Kidney epithelial cell (primary cell): ENCODE measurements at regions not wholly inside any gene's neighbourhood (a gene's known extent, or its start where the extent isn't known, plus 50 kb on each side); places are given as distances from the start of the nearest gene placed in this dataset.

Experiments
- DNase-seq: peaks from one replicate; pipeline ENCODE4 v3.0.0-alpha.2; 2010; ENCODE audit warnings: low read depth
- H3K27me3 ChIP-seq: 2 replicates; pipeline ENCODE4 v1.6.0; 2011; ENCODE audit warnings: low read length; ENCODE audit not compliant: control insufficient read depth, insufficient read depth
- H3K36me3 ChIP-seq: 2 replicates; pipeline ENCODE4 v1.5.1; 2011; ENCODE audit warnings: low read length; ENCODE audit not compliant: control insufficient read depth, insufficient read depth
- H3K4me3 ChIP-seq: 2 replicates; pipeline ENCODE4 v1.5.1; 2011; ENCODE audit warnings: low read depth, mild to moderate bottlenecking, control low read depth, low read length
- CTCF ChIP-seq: IDR thresholded peaks from 2 replicates; pipeline ENCODE4 v1.5.1; 2011; ENCODE audit warnings: mild to moderate bottlenecking, moderate library complexity, low read length, control low read depth, inconsistent platforms; ENCODE audit not compliant: insufficient read depth, poor library complexity, severe bottlenecking

DNA sequence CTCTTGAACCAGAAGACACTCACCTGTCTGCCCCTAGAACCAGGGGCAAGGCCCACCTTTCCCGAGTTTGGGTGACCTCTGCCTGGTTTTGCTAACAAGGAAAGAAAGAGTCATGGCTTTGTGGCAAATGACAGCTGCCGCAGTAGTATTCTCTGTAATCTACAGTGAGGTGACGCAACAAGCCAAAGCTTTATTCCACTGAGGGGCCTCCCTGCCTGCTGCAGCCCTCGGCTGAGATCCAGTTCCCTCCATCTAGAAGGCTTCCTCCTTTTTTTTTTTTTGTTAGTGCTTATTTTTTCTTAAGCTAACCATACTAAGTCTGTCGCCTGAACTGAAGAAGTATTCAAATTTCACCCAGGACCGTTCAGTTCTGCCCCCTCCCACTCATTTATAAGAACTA, 142.3 kb upstream of the TMCC3 start:
- TF ChIP-seq CTCF: no peak
- Histone ChIP-seq H3K27me3 (no peaks in the 10 kb centered on the region), H3K4me3 (no peak overlapping the region), H3K36me3 (no peaks in the 10 kb centered on the region)
- no peak for DNase-seq

- no peak for TF ChIP-seq CTCF
- DNase-seq: no peak
- Histone ChIP-seq H3K27me3 (no peaks in the 10 kb centered on the region), H3K4me3 (no peak overlapping the region), H3K36me3 (no peaks in the 10 kb centered on the region)
These were observed 141.6 kb upstream of the TMCC3 start for GRCh38 chr12:94791933-94792332.

- TF ChIP-seq CTCF: no peak
These were observed 140.5 kb upstream of the TMCC3 start for GRCh38 chr12:94790825-94791224.

GRCh38 chr12:94790370-94790769, 140.0 kb upstream of the TMCC3 start:
- no peak for TF ChIP-seq CTCF
- H3K27me3 ChIP-seq: no peaks in the 10 kb centered on the region
- H3K36me3 ChIP-seq: no peaks in the 10 kb centered on the region
- no peak for DNase-seq
- no peak overlapping the region for H3K4me3 ChIP-seq

More at GRCh38 chr12:94790825-94791224, 140.5 kb upstream of the TMCC3 start:
- no peak for DNase-seq
- no peaks in the 10 kb centered on the region for H3K27me3 ChIP-seq
- H3K36me3 ChIP-seq: no peaks in the 10 kb centered on the region
- H3K4me3 ChIP-seq: no peak overlapping the region

GRCh38 chr12:94789510-94790225, 139.3 kb upstream of the TMCC3 start:
- no peak for DNase-seq
- Histone ChIP-seq H3K36me3 (no peaks in the 10 kb centered on the region), H3K4me3 (no peak overlapping the region), H3K27me3 (no peaks in the 10 kb centered on the region)
- TF ChIP-seq CTCF: no peak

DNA sequence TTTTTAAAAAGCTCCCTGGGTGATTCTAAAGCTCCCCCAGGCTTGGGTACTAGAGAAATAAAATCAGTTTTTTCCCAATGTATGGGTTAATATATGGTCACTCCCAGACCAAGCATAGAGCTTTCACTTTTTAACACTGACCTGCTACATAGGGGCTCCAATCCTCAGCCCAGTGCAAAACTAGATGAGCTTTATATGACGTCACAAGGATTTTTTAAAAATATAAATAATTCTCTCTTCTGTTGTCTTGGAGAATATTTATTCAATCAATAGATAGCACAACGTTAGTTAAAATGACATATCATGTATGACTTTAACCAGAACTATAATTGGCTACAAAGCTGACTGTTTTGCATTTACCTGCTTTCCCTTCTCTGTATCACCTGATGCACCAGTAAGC, 137.9 kb upstream of the TMCC3 start:
- H3K4me3 ChIP-seq: no peak overlapping the region
- TF ChIP-seq CTCF: no peak
- no peak for DNase-seq
- H3K36me3 ChIP-seq: no peaks in the 10 kb centered on the region
- no peaks in the 10 kb centered on the region for H3K27me3 ChIP-seq
